ENCODE measurements at regions not wholly inside any gene's neighbourhood (a gene's known extent, or its start where the extent isn't known, plus 50 kb on each side); places are given as distances from the start of the nearest gene placed in this dataset.

- no peak for DNase-seq (ENCODE audit: low read depth)
- no peak for TF ChIP-seq CTCF (conservative IDR thresholded peaks at IDR 0.05; ENCODE audit: control insufficient read depth, insufficient read depth, low read depth, low read length)
- H3K4me3 ChIP-seq (ENCODE audit: control insufficient read depth, low read depth, low read length): no peak overlapping the region
Measured at GRCh38 chr17:14015271-14015670, 54.0 kb upstream of the COX10 start.

- DNase-seq (ENCODE audit: low read depth): no peak
- no peak for TF ChIP-seq CTCF (conservative IDR thresholded peaks at IDR 0.05; ENCODE audit: control insufficient read depth, insufficient read depth, low read depth, low read length)
- no peak overlapping the region for H3K4me3 ChIP-seq (ENCODE audit: control insufficient read depth, low read depth, low read length)
Measured at GRCh38 chr17:14016858-14017257, 52.4 kb upstream of the COX10 start.

GRCh38 chr17:14019186-14019956 is 49.9 kb upstream of the COX10 start:
- no peak for TF ChIP-seq CTCF (conservative IDR thresholded peaks at IDR 0.05; ENCODE audit: control insufficient read depth, insufficient read depth, low read depth, low read length)
- H3K4me3 ChIP-seq (ENCODE audit: control insufficient read depth, low read depth, low read length): no peak overlapping the region
- peak; percentile 72 for DNase-seq (ENCODE audit: low read depth)

All from fibroblast of mammary gland (primary cell).